ENCODE measurements at regions not wholly inside any gene's neighbourhood (a gene's known extent, or its start where the extent isn't known, plus 50 kb on each side); places are given as distances from the start of the nearest gene placed in this dataset.

DNA sequence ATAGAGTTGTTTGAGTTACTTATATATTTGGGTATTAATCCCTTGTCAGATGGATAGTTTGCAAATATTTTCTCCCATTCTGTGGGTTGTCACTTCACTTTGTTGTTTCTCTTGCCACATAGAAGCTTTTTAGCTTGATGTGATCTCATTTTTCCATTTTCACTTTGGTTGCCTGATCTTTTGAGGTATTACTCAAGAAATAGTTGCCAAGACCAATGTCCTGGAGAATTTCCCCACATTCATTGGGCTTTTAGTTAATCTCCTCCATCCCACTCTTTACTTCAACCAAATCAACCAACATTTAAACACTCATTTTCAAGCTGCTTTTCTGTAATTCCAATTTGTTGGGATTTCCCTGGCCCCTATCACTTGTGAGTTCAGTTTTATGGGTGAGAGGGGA, 69.0 kb downstream of the LEPR start:
- no peak for TF ChIP-seq JUNB (IDR thresholded peaks at IDR 0.05; ENCODE audit: unreplicated experiment)
- TF ChIP-seq, protein P1, sequence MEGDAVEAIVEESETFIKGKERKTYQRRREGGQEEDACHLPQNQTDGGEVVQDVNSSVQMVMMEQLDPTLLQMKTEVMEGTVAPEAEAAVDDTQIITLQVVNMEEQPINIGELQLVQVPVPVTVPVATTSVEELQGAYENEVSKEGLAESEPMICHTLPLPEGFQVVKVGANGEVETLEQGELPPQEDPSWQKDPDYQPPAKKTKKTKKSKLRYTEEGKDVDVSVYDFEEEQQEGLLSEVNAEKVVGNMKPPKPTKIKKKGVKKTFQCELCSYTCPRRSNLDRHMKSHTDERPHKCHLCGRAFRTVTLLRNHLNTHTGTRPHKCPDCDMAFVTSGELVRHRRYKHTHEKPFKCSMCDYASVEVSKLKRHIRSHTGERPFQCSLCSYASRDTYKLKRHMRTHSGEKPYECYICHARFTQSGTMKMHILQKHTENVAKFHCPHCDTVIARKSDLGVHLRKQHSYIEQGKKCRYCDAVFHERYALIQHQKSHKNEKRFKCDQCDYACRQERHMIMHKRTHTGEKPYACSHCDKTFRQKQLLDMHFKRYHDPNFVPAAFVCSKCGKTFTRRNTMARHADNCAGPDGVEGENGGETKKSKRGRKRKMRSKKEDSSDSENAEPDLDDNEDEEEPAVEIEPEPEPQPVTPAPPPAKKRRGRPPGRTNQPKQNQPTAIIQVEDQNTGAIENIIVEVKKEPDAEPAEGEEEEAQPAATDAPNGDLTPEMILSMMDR (conservative IDR thresholded peaks at IDR 0.05; ENCODE audit: low read depth in 2 of 2), result no peak
